Heart right ventricle (tissue), 16 donors: ENCODE measurements at regions not wholly inside any gene's neighbourhood (a gene's known extent, or its start where the extent isn't known, plus 50 kb on each side); places are given as distances from the start of the nearest gene placed in this dataset.

ENCODE experiments used
- ATAC-seq, 8 donors: fragments of 200-7000 bp; cut with Tn5 transposase; one replicate each; pipeline ENCODE4 v1.9.1; 2020; ENCODE audit warnings: mild to moderate bottlenecking in 8 of 8, moderate library complexity in 8 of 8, moderate number of reproducible peaks in 1 of 8
- DNase-seq, 2 donors: peaks; one replicate each; pipeline ENCODE4 v3.0.0-alpha.2; 2020
- H3K27ac ChIP-seq, 10 donors: fragments of 200-600 bp; sonication (generic) in 2 of 10; one replicate each; pipeline versions ENCODE4 v1.5.0 to v1.8.0; 2020 to 2022; ENCODE audit warnings: mild to moderate bottlenecking in 3 of 10
- H3K27me3 ChIP-seq, 7 donors: fragments of 200-600 bp; one replicate each; pipeline ENCODE4 v1.8.0; 2021 to 2022; ENCODE audit warnings: mild to moderate bottlenecking in 2 of 7
- H3K36me3 ChIP-seq, 9 donors: fragments of 200-600 bp; sonication (generic) in 1 of 9; one replicate each; pipeline versions ENCODE4 v1.5.0 to v1.8.0; 2020 to 2022; ENCODE audit warnings: mild to moderate bottlenecking in 2 of 9
- H3K4me1 ChIP-seq, 9 donors: fragments of 200-600 bp; sonication (generic) in 1 of 9; one replicate each; pipeline versions ENCODE4 v1.5.0 to v1.8.0; 2020 to 2022; ENCODE audit warnings: mild to moderate bottlenecking in 4 of 9
- H3K4me3 ChIP-seq, 10 donors: fragments of 200-600 bp; sonication (generic) in 2 of 10; one replicate each; pipeline versions ENCODE4 v1.5.0 to v1.8.0; 2020 to 2022; ENCODE audit warnings: mild to moderate bottlenecking in 7 of 10, moderate library complexity in 2 of 10
- H3K9me3 ChIP-seq, 11 donors: fragments of 200-600 bp in 10 of 11; sonication (generic) in 2 of 11; one replicate each; pipeline versions ENCODE4 v1.5.0 to v1.8.0; 2013 to 2022; ENCODE audit warnings: mild to moderate bottlenecking in 2 of 11, control low read depth in 1 of 11, moderate library complexity in 1 of 11
- WGBS, 2 donors: extraction: QIAGEN DNeasy Blood & Tissue Kit; methylation state at CpG; one replicate each; pipeline ENCODE4 v1.1.7; 2013; ENCODE audit warnings: inconsistent platforms in 1 of 2; 5-methylcytosine and 5-hydroxymethylcytosine counted together
- intact Hi-C, 10 donors: fragments of 100-400 bp; cut with DNase I; formaldehyde crosslinking; loops; one replicate each; pipeline versions ENCODE4 v1.11.1 to v1.14.2; 2022
- TF ChIP-seq, protein P1 (sequence below), 9 donors: fragments of 200-600 bp; sonication (generic) in 2 of 9; IDR thresholded peaks; one replicate each; pipeline versions ENCODE4 v1.5.0 to v1.8.0; 2021 to 2022; ENCODE audit warnings: antibody characterized with exemption in 9 of 9, mild to moderate bottlenecking in 5 of 9, moderate library complexity in 1 of 9
- donor health status: Arrhythmogenic right ventricular cardiomyopathy.
- donor health status: ischemic (EF 13 %, LVEDD 7.1; RV severe dilation, severe dysfunction).
- donor health status: healthy with polysubstance abuse.
- donor health status: DM: no; HTN: yes; CAD: no.
- donor health status: DM: no; HTN: no; CAD: no.
- donor health status: ischemic (EF 25% LVEDD 6.9; RV normal size, moderate dysfunction).
- donor health status: ischemic (EF 25% LVEDD 5.7; RV mildly dilated, moderate dysfunction).
- donor health status: healthy.
- donor health status: DM: yes; HTN: yes; CAD: no.
- donor health status: Ischemic cardiomyopathy.
- donor health status: ischemic (EF 35%, LVEDD 5.7; RV mildly dilated, moderate dysfunction).
- donor health status: nonischemic (EF 11% LVEDD 7.7; RV severe dilation, severe dysfunction).
- donor health status: DM: yes; HTN: yes; CAD: no.
- donor health status: PGD.
- donor health status: ischemic (EF 29% LVEDD 5.4; RV normal size, mild dysfunction).
- donor health status: nonischemic (EF 23%, LVEDD 6.1; RV moderate dilation, normal function).

DNA sequence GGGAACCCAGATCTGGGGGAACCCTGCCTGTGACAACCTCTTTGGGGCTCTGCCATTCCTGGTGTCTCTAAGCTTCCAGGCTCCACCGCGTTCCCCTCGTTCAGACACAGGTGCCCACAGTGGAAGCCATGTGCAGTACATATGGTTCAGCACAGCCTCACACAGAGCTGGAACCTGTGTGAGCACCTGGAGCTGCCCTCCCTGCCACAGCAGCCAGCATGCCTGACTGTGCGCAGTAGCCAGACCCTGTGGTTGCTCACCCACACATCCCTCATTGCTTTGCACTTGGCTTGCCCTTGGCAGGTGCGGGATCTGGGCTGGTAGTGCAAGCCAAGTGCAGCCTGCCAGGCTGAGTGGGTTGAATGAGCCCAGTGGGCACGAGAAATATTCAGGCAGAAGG, 814.2 kb downstream of the PDHA2 start:
- no peak overlapping the region for H3K27ac ChIP-seq
- TF ChIP-seq, protein P1, sequence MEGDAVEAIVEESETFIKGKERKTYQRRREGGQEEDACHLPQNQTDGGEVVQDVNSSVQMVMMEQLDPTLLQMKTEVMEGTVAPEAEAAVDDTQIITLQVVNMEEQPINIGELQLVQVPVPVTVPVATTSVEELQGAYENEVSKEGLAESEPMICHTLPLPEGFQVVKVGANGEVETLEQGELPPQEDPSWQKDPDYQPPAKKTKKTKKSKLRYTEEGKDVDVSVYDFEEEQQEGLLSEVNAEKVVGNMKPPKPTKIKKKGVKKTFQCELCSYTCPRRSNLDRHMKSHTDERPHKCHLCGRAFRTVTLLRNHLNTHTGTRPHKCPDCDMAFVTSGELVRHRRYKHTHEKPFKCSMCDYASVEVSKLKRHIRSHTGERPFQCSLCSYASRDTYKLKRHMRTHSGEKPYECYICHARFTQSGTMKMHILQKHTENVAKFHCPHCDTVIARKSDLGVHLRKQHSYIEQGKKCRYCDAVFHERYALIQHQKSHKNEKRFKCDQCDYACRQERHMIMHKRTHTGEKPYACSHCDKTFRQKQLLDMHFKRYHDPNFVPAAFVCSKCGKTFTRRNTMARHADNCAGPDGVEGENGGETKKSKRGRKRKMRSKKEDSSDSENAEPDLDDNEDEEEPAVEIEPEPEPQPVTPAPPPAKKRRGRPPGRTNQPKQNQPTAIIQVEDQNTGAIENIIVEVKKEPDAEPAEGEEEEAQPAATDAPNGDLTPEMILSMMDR (IDR thresholded peaks at IDR 0.05), result no peak
- ATAC-seq (peak in 1 of 8 donors; percentile 26), DNase-seq (no peak)
- no peaks in the 10 kb centered on the region for H3K4me1 ChIP-seq
- intact Hi-C loops, result no loop called here
- H3K36me3 ChIP-seq, result no peaks in the 10 kb centered on the region
- no peaks in the 10 kb centered on the region for H3K9me3 ChIP-seq
- H3K27me3 ChIP-seq, result peaks cover 0 to 4% (median 0%) of the 10 kb centered on the region in 7 donors
- WGBS, 2 donors, result 85 to 86% methylated on average over 6 of the region's 6 CpGs
- H3K4me3 ChIP-seq, result no peak overlapping the region

DNA sequence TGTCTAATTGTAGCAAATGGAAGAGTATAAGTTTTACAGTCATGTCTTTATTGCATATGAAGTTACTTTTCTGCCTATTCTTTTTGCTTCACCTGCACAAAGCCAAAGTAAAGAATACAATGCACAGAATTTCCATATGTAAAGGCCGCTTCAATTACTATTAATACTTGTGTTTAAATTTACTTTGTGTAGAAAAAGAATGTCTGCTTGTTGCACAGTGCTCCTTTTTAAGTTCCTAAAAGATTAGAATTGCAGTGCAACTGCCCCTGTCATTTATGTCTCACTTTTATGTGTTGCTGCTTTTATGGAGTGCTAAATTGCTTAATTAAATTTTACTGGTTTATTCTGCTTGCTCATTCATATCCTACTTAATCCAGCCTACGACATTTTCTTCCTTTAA, 830.5 kb downstream of the PDHA2 start:
- TF ChIP-seq, protein P1 (IDR thresholded peaks at IDR 0.05), result no peak
- 79 to 86% methylated on average over 2 of the region's 2 CpGs for WGBS, 2 donors
- ATAC-seq (no peak), DNase-seq (no peak)
- H3K4me1 ChIP-seq, result no peaks in the 10 kb centered on the region
- intact Hi-C loops, result no loop called here
- H3K4me3 ChIP-seq, result no peak overlapping the region
- H3K27me3 ChIP-seq, result no peaks in the 10 kb centered on the region
- peaks cover 0 to 8% (median 0%) of the 10 kb centered on the region in 11 donors for H3K9me3 ChIP-seq
- H3K36me3 ChIP-seq, result no peaks in the 10 kb centered on the region
- no peak overlapping the region for H3K27ac ChIP-seq

DNA sequence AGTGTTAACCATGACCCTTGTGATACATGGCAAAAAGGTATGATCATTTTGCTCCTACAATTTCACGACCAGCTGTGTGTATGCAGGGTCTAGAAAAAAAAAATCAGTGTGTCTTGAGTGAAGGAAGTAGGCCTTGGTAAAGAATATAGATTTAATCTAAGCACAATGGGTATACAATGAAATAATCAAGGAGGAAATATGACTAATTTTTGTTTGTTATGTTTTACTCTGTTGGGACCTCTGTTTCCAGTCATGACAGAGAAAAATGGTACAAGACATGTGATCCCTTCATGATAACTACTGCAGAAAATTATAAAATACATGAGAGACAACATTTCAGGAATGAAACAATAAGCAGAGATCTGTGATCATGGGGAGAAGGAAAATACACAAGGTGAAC, 835.5 kb downstream of the PDHA2 start:
- Histone ChIP-seq H3K9me3 (peaks cover 0 to 12% (median 0%) of the 10 kb centered on the region in 11 donors), H3K27me3 (no peaks in the 10 kb centered on the region), H3K4me1 (no peaks in the 10 kb centered on the region), H3K4me3 (no peak overlapping the region), H3K36me3 (no peaks in the 10 kb centered on the region), H3K27ac (no peak overlapping the region)
- TF ChIP-seq, protein P1 (IDR thresholded peaks at IDR 0.05), result no peak
- DNase-seq, result no peak
- ATAC-seq, result no peak
- WGBS, 2 donors, result 67 to 74% methylated on average over 1 of the region's 1 CpG
- intact Hi-C loops, result no loop called here

DNA sequence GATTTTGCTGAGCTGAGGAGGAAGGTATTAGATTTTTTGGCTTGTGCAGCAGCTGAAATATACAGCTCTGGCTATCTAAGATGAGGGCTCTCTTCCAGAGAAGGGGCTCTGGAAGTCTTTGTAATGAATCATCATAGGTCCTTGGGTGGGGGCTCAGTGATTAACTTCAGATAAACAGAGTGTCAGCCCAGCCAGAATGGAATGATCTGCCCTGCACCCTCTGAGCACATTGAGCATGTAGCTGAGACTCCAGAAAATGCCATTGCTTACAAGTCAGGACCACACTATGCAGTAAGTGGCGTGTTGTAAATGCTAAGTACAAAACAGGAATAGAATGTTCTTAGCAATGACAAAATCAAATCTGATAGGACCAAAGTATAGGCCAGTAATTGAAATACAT, 836.0 kb downstream of the PDHA2 start:
- Histone ChIP-seq H3K4me1 (no peaks in the 10 kb centered on the region), H3K27ac (no peak overlapping the region), H3K36me3 (no peaks in the 10 kb centered on the region), H3K27me3 (no peaks in the 10 kb centered on the region), H3K4me3 (no peak overlapping the region), H3K9me3 (peaks cover 0 to 12% (median 0%) of the 10 kb centered on the region in 11 donors)
- WGBS, 2 donors, result 73 to 80% methylated on average over 1 of the region's 1 CpG
- intact Hi-C loops, result no loop called here
- ATAC-seq, result no peak
- TF ChIP-seq, protein P1 (IDR thresholded peaks at IDR 0.05), result no peak
- no peak for DNase-seq
